ENCODE measurements at regions not wholly inside any gene's neighbourhood (a gene's known extent, or its start where the extent isn't known, plus 50 kb on each side); places are given as distances from the start of the nearest gene placed in this dataset.
"Not testable (repeated sequence)": the region's sequence is repeated elsewhere in the genome, so short reads cannot be mapped to it uniquely, and the experiment has no call there.

DNA sequence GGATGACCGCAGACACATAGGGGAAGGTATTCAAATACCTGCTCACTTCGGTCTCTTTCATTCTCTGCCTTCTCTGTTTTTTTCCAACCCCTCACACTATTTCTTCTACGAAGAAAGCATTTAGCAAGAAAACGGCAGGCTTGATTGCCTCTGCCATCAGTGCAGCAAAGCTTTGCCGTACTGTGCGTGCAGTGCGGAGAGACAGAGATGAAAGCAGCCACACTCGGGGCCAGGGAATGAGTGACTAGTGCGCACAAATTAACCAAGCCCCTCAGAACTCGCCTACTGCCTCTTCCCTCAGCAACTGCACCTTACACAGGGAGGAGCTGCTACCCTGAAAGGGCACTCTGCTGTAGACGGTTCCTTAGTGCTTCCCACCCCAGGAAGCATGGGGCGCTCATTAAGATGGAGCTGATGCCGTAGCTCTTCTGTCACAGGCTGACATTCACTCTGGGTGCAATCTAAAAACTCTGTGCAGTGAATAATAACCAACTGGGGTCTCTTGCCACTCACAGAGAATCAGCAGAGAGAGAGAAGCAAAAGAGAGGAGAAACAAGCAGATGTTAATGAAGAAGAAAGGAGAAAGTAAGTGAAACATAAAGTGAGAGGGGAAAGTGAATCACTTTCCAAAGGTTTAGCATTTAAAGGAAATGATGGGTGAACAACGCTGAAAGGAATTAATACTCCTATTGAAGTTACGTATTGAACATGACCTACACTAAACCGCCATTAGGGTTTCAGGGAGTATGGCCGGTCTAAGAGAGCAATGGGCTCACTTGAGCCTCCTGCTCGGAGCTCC lies 69.4 kb downstream of the GRIN2B start:
- Histone ChIP-seq H4K20me1 (ENCODE audit: insufficient read depth) (no peaks in the 10 kb centered on the region), H3K27me3 (ENCODE audit: insufficient read depth, low read depth) (no peaks in the 10 kb centered on the region), H2AFZ (ENCODE audit: low read depth) (no peak overlapping the region), H3K36me3 (ENCODE audit: insufficient read depth) (no peaks in the 10 kb centered on the region), H3K79me2 (ENCODE audit: insufficient read depth, low read depth) (no peaks in the 10 kb centered on the region), H3K9ac (no peak overlapping the region), H3K4me2 (no peak overlapping the region), H3K4me1 (ENCODE audit: low read depth, poor library complexity, severe bottlenecking) (no peaks in the 10 kb centered on the region), H3K4me3 (IDR thresholded peaks at IDR 0.05; ENCODE audit: insufficient read depth, low read depth, low read length) (no peak overlapping the region), H3K27ac (no peak overlapping the region)
- TF ChIP-seq, protein P1, sequence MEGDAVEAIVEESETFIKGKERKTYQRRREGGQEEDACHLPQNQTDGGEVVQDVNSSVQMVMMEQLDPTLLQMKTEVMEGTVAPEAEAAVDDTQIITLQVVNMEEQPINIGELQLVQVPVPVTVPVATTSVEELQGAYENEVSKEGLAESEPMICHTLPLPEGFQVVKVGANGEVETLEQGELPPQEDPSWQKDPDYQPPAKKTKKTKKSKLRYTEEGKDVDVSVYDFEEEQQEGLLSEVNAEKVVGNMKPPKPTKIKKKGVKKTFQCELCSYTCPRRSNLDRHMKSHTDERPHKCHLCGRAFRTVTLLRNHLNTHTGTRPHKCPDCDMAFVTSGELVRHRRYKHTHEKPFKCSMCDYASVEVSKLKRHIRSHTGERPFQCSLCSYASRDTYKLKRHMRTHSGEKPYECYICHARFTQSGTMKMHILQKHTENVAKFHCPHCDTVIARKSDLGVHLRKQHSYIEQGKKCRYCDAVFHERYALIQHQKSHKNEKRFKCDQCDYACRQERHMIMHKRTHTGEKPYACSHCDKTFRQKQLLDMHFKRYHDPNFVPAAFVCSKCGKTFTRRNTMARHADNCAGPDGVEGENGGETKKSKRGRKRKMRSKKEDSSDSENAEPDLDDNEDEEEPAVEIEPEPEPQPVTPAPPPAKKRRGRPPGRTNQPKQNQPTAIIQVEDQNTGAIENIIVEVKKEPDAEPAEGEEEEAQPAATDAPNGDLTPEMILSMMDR (conservative IDR thresholded peaks at IDR 0.05; ENCODE audit: low read depth, low read length) = no peak

DNA sequence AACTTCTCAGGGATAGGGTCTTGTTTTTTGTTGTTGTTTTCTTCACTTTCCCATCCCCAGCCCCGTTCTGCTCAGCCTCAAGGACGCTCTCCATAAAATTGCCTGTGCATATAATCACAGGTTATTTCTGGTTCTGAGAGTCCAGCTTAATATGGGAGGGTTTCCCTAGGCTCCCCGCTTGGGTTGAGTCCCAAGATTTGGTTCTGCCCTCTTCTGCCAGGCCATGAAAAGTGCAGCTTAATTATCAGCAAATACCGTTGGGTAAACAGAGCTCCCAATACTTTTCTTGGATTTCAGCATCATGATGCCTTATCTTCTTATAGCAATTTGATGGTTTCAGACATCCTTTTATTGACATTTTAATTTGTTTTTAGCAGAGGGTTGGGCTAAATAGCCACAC lies 75.6 kb downstream of the GRIN2B start:
- Histone ChIP-seq H3K9ac (no peak overlapping the region), H3K4me3 (IDR thresholded peaks at IDR 0.05; ENCODE audit: insufficient read depth, low read depth, low read length) (no peak overlapping the region), H3K79me2 (ENCODE audit: insufficient read depth, low read depth) (no peaks in the 10 kb centered on the region), H4K20me1 (ENCODE audit: insufficient read depth) (no peaks in the 10 kb centered on the region), H3K4me1 (ENCODE audit: low read depth, poor library complexity, severe bottlenecking) (no peaks in the 10 kb centered on the region), H2AFZ (ENCODE audit: low read depth) (no peak overlapping the region), H3K4me2 (no peak overlapping the region), H3K27me3 (ENCODE audit: insufficient read depth, low read depth) (no peaks in the 10 kb centered on the region), H3K27ac (no peak overlapping the region), H3K36me3 (ENCODE audit: insufficient read depth) (no peaks in the 10 kb centered on the region)
- TF ChIP-seq, protein P1 (conservative IDR thresholded peaks at IDR 0.05; ENCODE audit: low read depth, low read length) = no peak

DNA sequence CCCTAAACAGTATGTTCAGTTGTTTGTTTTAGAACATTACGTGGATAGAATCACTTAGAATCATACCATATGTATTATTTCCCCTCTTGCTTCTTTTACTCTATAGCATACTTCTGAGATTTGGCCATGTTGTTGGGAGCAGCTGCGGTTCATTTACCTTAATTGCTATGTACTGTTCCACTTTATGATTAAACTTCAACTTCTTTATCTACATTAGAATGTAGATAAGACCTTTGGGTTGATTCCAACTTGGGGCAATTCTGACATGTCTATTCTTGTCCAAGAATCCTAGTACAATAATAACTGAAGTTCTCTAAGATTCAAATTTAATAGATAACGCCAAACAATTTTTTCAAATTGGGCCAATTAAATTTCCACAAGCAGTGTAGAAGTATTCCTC lies 80.7 kb downstream of the GRIN2B start:
- no peaks in the 10 kb centered on the region for H3K36me3 ChIP-seq (ENCODE audit: insufficient read depth)
- no peak overlapping the region for H3K4me2 ChIP-seq
- H3K4me3 ChIP-seq (IDR thresholded peaks at IDR 0.05; ENCODE audit: insufficient read depth, low read depth, low read length) = no peak overlapping the region
- H3K9ac ChIP-seq = no peak overlapping the region
- no peaks in the 10 kb centered on the region for H3K27me3 ChIP-seq (ENCODE audit: insufficient read depth, low read depth)
- no peaks in the 10 kb centered on the region for H3K79me2 ChIP-seq (ENCODE audit: insufficient read depth, low read depth)
- TF ChIP-seq, protein P1 (conservative IDR thresholded peaks at IDR 0.05; ENCODE audit: low read depth, low read length) = no peak
- no peak overlapping the region for H2AFZ ChIP-seq (ENCODE audit: low read depth)
- H4K20me1 ChIP-seq (ENCODE audit: insufficient read depth) = no peaks in the 10 kb centered on the region
- H3K27ac ChIP-seq = no peak overlapping the region
- H3K4me1 ChIP-seq (ENCODE audit: low read depth, poor library complexity, severe bottlenecking) = no peaks in the 10 kb centered on the region

DNA sequence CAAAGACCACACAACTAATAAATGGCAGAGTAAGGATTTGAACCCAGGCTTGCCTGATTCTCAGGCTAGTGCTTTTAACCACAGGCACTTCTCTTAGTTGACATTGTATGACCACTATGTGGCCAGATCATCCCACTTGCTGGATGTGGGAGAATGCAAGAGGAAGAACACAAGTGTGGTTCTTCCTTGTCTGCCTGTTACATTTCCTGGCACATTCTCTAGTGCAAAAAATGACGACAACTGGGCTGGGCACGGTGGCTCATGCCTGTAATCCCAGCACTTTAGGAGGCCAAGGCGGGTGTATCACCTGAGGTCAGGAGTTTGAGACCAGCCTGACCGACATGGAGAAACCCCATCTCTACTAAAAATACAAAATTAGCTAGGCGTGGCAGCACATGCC lies 83.0 kb downstream of the GRIN2B start:
- not testable (repeated sequence) for H3K27ac ChIP-seq; H3K4me3 ChIP-seq (IDR thresholded peaks at IDR 0.05; ENCODE audit: insufficient read depth, low read depth, low read length); H3K36me3 ChIP-seq (ENCODE audit: insufficient read depth); H3K27me3 ChIP-seq (ENCODE audit: insufficient read depth, low read depth); H3K9ac ChIP-seq; H2AFZ ChIP-seq (ENCODE audit: low read depth); H3K79me2 ChIP-seq (ENCODE audit: insufficient read depth, low read depth); H3K4me1 ChIP-seq (ENCODE audit: low read depth, poor library complexity, severe bottlenecking); H3K4me2 ChIP-seq; H4K20me1 ChIP-seq (ENCODE audit: insufficient read depth)

DNA sequence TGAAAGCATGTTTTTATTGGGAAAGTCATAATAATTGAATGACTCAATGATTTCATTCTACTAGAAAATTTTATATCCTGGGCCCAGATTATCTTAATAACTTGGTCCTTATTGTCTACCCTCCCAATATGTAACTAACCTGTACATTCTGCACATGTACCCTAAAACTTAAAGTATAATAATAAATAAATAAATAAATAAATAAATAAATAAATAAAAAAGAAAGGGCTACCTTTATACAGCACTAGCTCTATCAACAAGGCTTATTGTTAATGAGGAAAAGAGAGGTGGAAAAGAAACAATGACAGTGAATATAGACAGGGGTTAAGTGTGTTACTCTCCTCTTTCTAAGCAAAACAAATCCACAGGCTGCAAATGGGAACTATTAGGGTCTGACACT lies 83.6 kb downstream of the GRIN2B start:
- Histone ChIP-seq H3K9ac (no peak overlapping the region), H4K20me1 (ENCODE audit: insufficient read depth) (no peaks in the 10 kb centered on the region), H3K4me3 (IDR thresholded peaks at IDR 0.05; ENCODE audit: insufficient read depth, low read depth, low read length) (no peak overlapping the region), H3K36me3 (ENCODE audit: insufficient read depth) (no peaks in the 10 kb centered on the region), H3K79me2 (ENCODE audit: insufficient read depth, low read depth) (no peaks in the 10 kb centered on the region), H2AFZ (ENCODE audit: low read depth) (no peak overlapping the region), H3K27me3 (ENCODE audit: insufficient read depth, low read depth) (no peaks in the 10 kb centered on the region), H3K27ac (no peak overlapping the region), H3K4me1 (ENCODE audit: low read depth, poor library complexity, severe bottlenecking) (no peaks in the 10 kb centered on the region), H3K4me2 (no peak overlapping the region)
- TF ChIP-seq, protein P1 (conservative IDR thresholded peaks at IDR 0.05; ENCODE audit: low read depth, low read length) = no peak
